SK-N-SH (cell line): ENCODE measurements at regions not wholly inside any gene's neighbourhood (a gene's known extent, or its start where the extent isn't known, plus 50 kb on each side); places are given as distances from the start of the nearest gene placed in this dataset.

Experiments used
- CTCF ChIA-PET: fragments of 300-600, 350-600 bp; formaldehyde crosslinking; extraction: SDS; loops from one replicate; lab custom pipeline; 2021; lab: Yijun Ruan, JAX
- POLR2A ChIA-PET: fragments of 350-600 bp; sonication (Branson Sonifier 250); formaldehyde crosslinking; extraction: SDS; loops from one replicate; lab custom pipeline; 2020; ENCODE audit warnings: antibody characterized with exemption, inconsistent platforms; lab: Yijun Ruan, JAX
- DNase-seq: peaks from one replicate; pipeline ENCODE4 v3.0.0; 2012
- H2AFZ ChIP-seq: fragments of 200-600 bp; sonication (generic); 2 replicates; pipeline ENCODE4 v1.8.1; 2016; ENCODE audit warnings: antibody characterized with exemption, mild to moderate bottlenecking, low read depth
- H3F3A ChIP-seq: fragments of 200-600 bp; sonication (generic); replicated peaks from 2 replicates; pipeline ENCODE3; 2016; ENCODE audit warnings: antibody characterized with exemption, mild to moderate bottlenecking; ENCODE audit not compliant: insufficient read depth
- H3K27ac ChIP-seq, 2 experiments: fragments of 200-500 bp in 1 of 2; fragments of 200-600 bp in 1 of 2; sonication (Bioruptor generic) in 1 of 2; sonication (generic), shearing (Covaris generic) in 1 of 2; 2 replicates each; pipeline versions ENCODE4 v1.5.1 to v1.6.1; 2014 to 2016; ENCODE audit warnings: low read depth in 2 of 2, inconsistent platforms in 1 of 2, low read length in 1 of 2, mild to moderate bottlenecking in 1 of 2, mixed read lengths in 1 of 2
- H3K27me3 ChIP-seq: fragments of 200-600 bp; sonication (generic), shearing (Covaris generic); 2 replicates; pipeline ENCODE4 v1.6.1; 2016; ENCODE audit warnings: mixed run types; ENCODE audit not compliant: insufficient read depth
- H3K36me3 ChIP-seq, 2 experiments: fragments of 200-500 bp in 1 of 2; fragments of 200-600 bp in 1 of 2; sonication (Bioruptor generic) in 1 of 2; sonication (generic) in 1 of 2; replicated peaks in 1 of 2; 2 replicates each; pipeline versions ENCODE3 to v1.5.1; 2014 to 2016; ENCODE audit warnings: low read length in 1 of 2, mild to moderate bottlenecking in 1 of 2; ENCODE audit not compliant: insufficient read depth in 2 of 2, control insufficient read depth in 1 of 2
- H3K4me1 ChIP-seq, 2 experiments: fragments of 200-500 bp in 1 of 2; fragments of 200-600 bp in 1 of 2; sonication (Bioruptor generic) in 1 of 2; sonication (generic), shearing (Covaris generic) in 1 of 2; 2 replicates each; pipeline versions ENCODE4 v1.5.1 to v1.6.1; 2014 to 2016; ENCODE audit warnings: low read depth in 1 of 2, low read length in 1 of 2, mixed run types in 1 of 2; ENCODE audit not compliant: insufficient read depth in 2 of 2, control insufficient read depth in 1 of 2
- H3K4me2 ChIP-seq: fragments of 200-600 bp; sonication (generic), shearing (Covaris generic); 2 replicates; pipeline ENCODE4 v1.6.1; 2017; ENCODE audit warnings: mixed run types
- H3K4me3 ChIP-seq, 2 experiments: fragments of 200-500 bp in 1 of 2; fragments of 200-600 bp in 1 of 2; sonication (Bioruptor generic) in 1 of 2; sonication (generic), shearing (Covaris generic) in 1 of 2; 2 replicates each; pipeline versions ENCODE4 v1.5.1 to v1.8.1; 2014 to 2016; ENCODE audit warnings: low read depth in 2 of 2, inconsistent platforms in 1 of 2, low read length in 1 of 2, mild to moderate bottlenecking in 1 of 2, mixed read lengths in 1 of 2, moderate library complexity in 1 of 2
- H3K79me2 ChIP-seq: fragments of 200-600 bp; sonication (generic); 2 replicates; pipeline ENCODE4 v1.8.1; 2017; ENCODE audit warnings: mild to moderate bottlenecking; ENCODE audit not compliant: insufficient read depth
- H3K9ac ChIP-seq: fragments of 200-600 bp; sonication (generic); 2 replicates; pipeline ENCODE4 v1.6.1; 2017; ENCODE audit warnings: mixed run types
- H3K9me2 ChIP-seq: fragments of 200-600 bp; sonication (generic); 2 replicates; pipeline ENCODE4 v1.6.1; 2017; ENCODE audit warnings: mixed run types
- H3K9me3 ChIP-seq: fragments of 200-600 bp; sonication (generic); 2 replicates; pipeline ENCODE4 v1.6.1; 2017; ENCODE audit warnings: mixed run types, mild to moderate bottlenecking, moderate library complexity
- H4K20me1 ChIP-seq: fragments of 200-600 bp; sonication (generic); 2 replicates; pipeline ENCODE4 v1.6.1; 2017; ENCODE audit warnings: mild to moderate bottlenecking, mixed run types; ENCODE audit not compliant: insufficient read depth
- ELF1 ChIP-seq: IDR thresholded peaks from 2 replicates; pipeline ENCODE4 v1.4.0; 2012
- EZH2phosphoT487 ChIP-seq: fragments of 200-600 bp; sonication (generic); IDR thresholded peaks from 2 replicates; pipeline ENCODE4 v1.6.1; 2017; ENCODE audit warnings: low read depth, mixed run types, mild to moderate bottlenecking, antibody characterized with exemption, moderate library complexity, borderline replicate concordance
- FOXJ3 ChIP-seq: sonication (generic); formaldehyde crosslinking; IDR thresholded peaks from 2 replicates; pipeline ENCODE4 v1.5.1; 2020; ENCODE audit warnings: mild to moderate bottlenecking, missing genetic modification reagents
- FOXM1 ChIP-seq: IDR thresholded peaks from 2 replicates; pipeline ENCODE4 v1.4.0; 2012; ENCODE audit warnings: low read depth, mild to moderate bottlenecking
- GABPA ChIP-seq: IDR thresholded peaks from 2 replicates; pipeline ENCODE4 v1.4.0; 2012; ENCODE audit warnings: low read depth, mild to moderate bottlenecking
- IRF3 ChIP-seq: fragments of 150-350 bp; IDR thresholded peaks from 2 replicates; pipeline ENCODE4 v1.6.1; 2016; ENCODE audit warnings: mild to moderate bottlenecking, low read depth, low read length
- MEF2A ChIP-seq: IDR thresholded peaks from 2 replicates; pipeline ENCODE4 v1.4.0; 2012; ENCODE audit warnings: low read depth, borderline replicate concordance
- NRF1 ChIP-seq: IDR thresholded peaks from 2 replicates; pipeline ENCODE4 v1.6.1; 2012; ENCODE audit warnings: low read depth, mild to moderate bottlenecking, low read length
- RCOR1 ChIP-seq: fragments of 150-350 bp; IDR thresholded peaks from 2 replicates; pipeline ENCODE4 v1.6.1; 2017; ENCODE audit warnings: antibody characterized with exemption, low read length
- TAF1 ChIP-seq: IDR thresholded peaks from 2 replicates; pipeline ENCODE4 v1.6.1; 2012; ENCODE audit warnings: low read depth, mild to moderate bottlenecking, low read length, moderate library complexity, borderline replicate concordance
- USF2 ChIP-seq: fragments of 150-350 bp; IDR thresholded peaks from 2 replicates; pipeline ENCODE4 v1.6.1; 2017; ENCODE audit warnings: antibody characterized with exemption, low read length, low read depth, borderline replicate concordance
- WGBS: methylation state at CpG from one replicate; pipeline ENCODE4 v1.1.6; 2017; ENCODE audit warnings: low lambda C conversion rate; 5-methylcytosine and 5-hydroxymethylcytosine counted together
- TF ChIP-seq, protein P1 (sequence below): IDR thresholded peaks from 2 replicates; pipeline ENCODE4; 2012
- TF ChIP-seq, protein P2 (sequence below): IDR thresholded peaks from 2 replicates; pipeline ENCODE4 v1.4.0; 2012; ENCODE audit warnings: low read depth, borderline replicate concordance

GRCh38 chr13:80664950-80665349 is 324.0 kb upstream of the SPRY2 start:
- Histone ChIP-seq H3K9me3 (no peaks in the 10 kb centered on the region), H3K4me1 (no peaks in the 10 kb centered on the region; a peak in 1 of 4 replicates), H3K27me3 (no peaks in the 10 kb centered on the region), H3F3A (no peaks in the 10 kb centered on the region), H2AFZ (no peak overlapping the region), H3K79me2 (no peaks in the 10 kb centered on the region), H3K9me2 (no peaks in the 10 kb centered on the region), H3K4me3 (no peak overlapping the region), H3K36me3 (no peaks in the 10 kb centered on the region), H3K4me2 (no peak overlapping the region), H4K20me1 (no peaks in the 10 kb centered on the region), H3K27ac (no peak overlapping the region), H3K9ac (no peak overlapping the region)
- CTCF ChIA-PET, result interaction anchor here (0.8 kb wide), 1 partner anchor 9 kb away, joined by 3 read pairs; no protein-coding TSS in a partner anchor
- DNase-seq, result no peak
- POLR2A ChIA-PET, result no interaction called here
- TF ChIP-seq MEF2A, result no peak
- TF ChIP-seq EZH2phosphoT487, result no peak
- no peak for TF ChIP-seq USF2
- no peak for TF ChIP-seq GABPA
- TF ChIP-seq RCOR1, result no peak
- TF ChIP-seq FOXM1, result no peak
- no peak for TF ChIP-seq IRF3
- TF ChIP-seq, protein P1, sequence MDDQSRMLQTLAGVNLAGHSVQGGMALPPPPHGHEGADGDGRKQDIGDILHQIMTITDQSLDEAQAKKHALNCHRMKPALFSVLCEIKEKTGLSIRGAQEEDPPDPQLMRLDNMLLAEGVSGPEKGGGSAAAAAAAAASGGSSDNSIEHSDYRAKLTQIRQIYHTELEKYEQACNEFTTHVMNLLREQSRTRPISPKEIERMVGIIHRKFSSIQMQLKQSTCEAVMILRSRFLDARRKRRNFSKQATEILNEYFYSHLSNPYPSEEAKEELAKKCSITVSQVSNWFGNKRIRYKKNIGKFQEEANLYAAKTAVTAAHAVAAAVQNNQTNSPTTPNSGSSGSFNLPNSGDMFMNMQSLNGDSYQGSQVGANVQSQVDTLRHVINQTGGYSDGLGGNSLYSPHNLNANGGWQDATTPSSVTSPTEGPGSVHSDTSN, result no peak
- TF ChIP-seq FOXJ3 (CRISPR knock-in tag), result no peak

DNA sequence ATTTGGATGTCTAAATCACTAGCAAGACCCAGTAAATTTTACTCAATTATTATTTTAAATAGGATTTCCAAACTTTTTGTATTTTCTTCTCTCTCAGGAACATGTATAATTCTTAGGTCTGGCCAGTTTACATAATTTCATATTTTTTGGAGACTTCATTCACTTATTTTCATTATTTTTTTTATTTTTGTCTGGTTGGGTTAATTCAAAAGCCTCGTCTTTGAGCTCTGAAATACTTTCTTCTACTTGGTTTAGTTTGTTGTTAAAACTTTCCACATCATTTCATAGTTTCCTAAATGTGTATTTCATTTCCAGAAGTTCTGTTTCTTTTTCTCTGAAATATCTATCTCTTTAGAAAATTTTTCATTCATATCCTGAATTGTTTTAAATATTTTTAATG is 322.9 kb upstream of the SPRY2 start:
- WGBS, result 30% methylated on average over 1 of the region's 1 CpG
- no peak overlapping the region for H3K4me3 ChIP-seq
- POLR2A ChIA-PET, result no interaction called here
- H3K79me2 ChIP-seq, result no peaks in the 10 kb centered on the region
- H2AFZ ChIP-seq, result no peak overlapping the region
- DNase-seq, result no peak
- H3K9ac ChIP-seq, result no peak overlapping the region
- H3F3A ChIP-seq, result no peaks in the 10 kb centered on the region
- no peak for TF ChIP-seq GABPA
- TF ChIP-seq, protein P2, sequence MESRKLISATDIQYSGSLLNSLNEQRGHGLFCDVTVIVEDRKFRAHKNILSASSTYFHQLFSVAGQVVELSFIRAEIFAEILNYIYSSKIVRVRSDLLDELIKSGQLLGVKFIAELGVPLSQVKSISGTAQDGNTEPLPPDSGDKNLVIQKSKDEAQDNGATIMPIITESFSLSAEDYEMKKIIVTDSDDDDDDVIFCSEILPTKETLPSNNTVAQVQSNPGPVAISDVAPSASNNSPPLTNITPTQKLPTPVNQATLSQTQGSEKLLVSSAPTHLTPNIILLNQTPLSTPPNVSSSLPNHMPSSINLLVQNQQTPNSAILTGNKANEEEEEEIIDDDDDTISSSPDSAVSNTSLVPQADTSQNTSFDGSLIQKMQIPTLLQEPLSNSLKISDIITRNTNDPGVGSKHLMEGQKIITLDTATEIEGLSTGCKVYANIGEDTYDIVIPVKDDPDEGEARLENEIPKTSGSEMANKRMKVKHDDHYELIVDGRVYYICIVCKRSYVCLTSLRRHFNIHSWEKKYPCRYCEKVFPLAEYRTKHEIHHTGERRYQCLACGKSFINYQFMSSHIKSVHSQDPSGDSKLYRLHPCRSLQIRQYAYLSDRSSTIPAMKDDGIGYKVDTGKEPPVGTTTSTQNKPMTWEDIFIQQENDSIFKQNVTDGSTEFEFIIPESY, result no peak
- TF ChIP-seq ELF1, result no peak
- TF ChIP-seq TAF1, result no peak
- TF ChIP-seq NRF1, result no peak
- H4K20me1 ChIP-seq, result no peaks in the 10 kb centered on the region
- no peaks in the 10 kb centered on the region for H3K36me3 ChIP-seq
- H3K9me3 ChIP-seq, result no peaks in the 10 kb centered on the region
- H3K9me2 ChIP-seq, result no peaks in the 10 kb centered on the region
- H3K4me1 ChIP-seq, result no peaks in the 10 kb centered on the region
- no peaks in the 10 kb centered on the region for H3K27me3 ChIP-seq
- H3K4me2 ChIP-seq, result no peak overlapping the region
- no peak overlapping the region for H3K27ac ChIP-seq
- CTCF ChIA-PET, result no interaction called here
